Common myeloid progenitor, CD34-positive (primary cell): ENCODE measurements at regions not wholly inside any gene's neighbourhood (a gene's known extent, or its start where the extent isn't known, plus 50 kb on each side); places are given as distances from the start of the nearest gene placed in this dataset.
"Not testable (repeated sequence)": the region's sequence is repeated elsewhere in the genome, so short reads cannot be mapped to it uniquely, and the experiment has no call there.

ENCODE experiments used
- CTCF ChIA-PET: fragments of 350-600 bp; sonication (Branson Sonifier 250); formaldehyde crosslinking; loops from one replicate; lab custom pipeline; 2021; ENCODE audit warnings: antibody characterized with exemption; lab: Charles Lee
- POLR2A ChIA-PET: fragments of 350-600 bp; sonication (Branson Sonifier 250); formaldehyde crosslinking; loops from one replicate; lab custom pipeline; 2021; ENCODE audit warnings: antibody characterized with exemption; lab: Charles Lee
- DNase-seq, 3 donors: peaks; one replicate each; pipeline versions ENCODE4 v3.0.0 to v3.0.0-alpha.2; 2013
- H3K27ac ChIP-seq, 2 experiments: 1 replicate in 1 of 2; 2 replicates in 1 of 2; pipeline ENCODE4 v1.7.0; 2013; ENCODE audit warnings: inconsistent platforms in 2 of 2, low read length in 2 of 2, mild to moderate bottlenecking in 2 of 2, low read depth in 1 of 2, moderate library complexity in 1 of 2; ENCODE audit not compliant: severe bottlenecking in 2 of 2, insufficient read depth in 1 of 2, poor library complexity in 1 of 2
- H3K27me3 ChIP-seq, 5 experiments: replicated peaks in 2 of 5; 1 replicate in 3 of 5; 2 replicates in 2 of 5; pipeline versions ENCODE4 v1.6.1 to v1.7.0; 2013; ENCODE audit warnings: low read length in 4 of 5, mild to moderate bottlenecking in 2 of 5, moderate library complexity in 2 of 5, inconsistent platforms in 1 of 5; ENCODE audit not compliant: insufficient read depth in 5 of 5, control insufficient read depth in 4 of 5
- H3K36me3 ChIP-seq, 4 experiments: 1 replicate in 2 of 4; 2 replicates in 2 of 4; pipeline versions ENCODE4 v1.6.1 to v1.7.0; 2013; ENCODE audit warnings: low read length in 3 of 4, control low read depth in 1 of 4, mild to moderate bottlenecking in 1 of 4; ENCODE audit not compliant: control insufficient read depth in 4 of 4, insufficient read depth in 4 of 4
- H3K4me1 ChIP-seq, 4 experiments: 1 replicate in 3 of 4; 2 replicates in 1 of 4; pipeline versions ENCODE4 v1.6.1 to v1.7.1; 2013; ENCODE audit warnings: low read length in 3 of 4, mild to moderate bottlenecking in 3 of 4, control low read depth in 1 of 4, inconsistent platforms in 1 of 4, moderate library complexity in 1 of 4; ENCODE audit not compliant: control insufficient read depth in 4 of 4, insufficient read depth in 4 of 4; ENCODE audit errors: control extremely low read depth in 1 of 4
- H3K4me3 ChIP-seq, 7 experiments: 1 replicate in 4 of 7; 2 replicates in 3 of 7; pipeline versions ENCODE4 v1.5.1 to v1.7.0; 2013; ENCODE audit warnings: mild to moderate bottlenecking in 7 of 7, low read length in 6 of 7, moderate library complexity in 6 of 7, inconsistent platforms in 2 of 7, low read depth in 2 of 7, control low read depth in 1 of 7; ENCODE audit not compliant: insufficient read depth in 4 of 7, control insufficient read depth in 1 of 7; ENCODE audit errors: extremely low read depth in 1 of 7
- H3K9me3 ChIP-seq, 5 experiments: 1 replicate in 4 of 5; 2 replicates in 1 of 5; pipeline versions ENCODE4 v1.6.1 to v1.7.1; 2013; ENCODE audit warnings: low read length in 4 of 5, mild to moderate bottlenecking in 2 of 5, inconsistent platforms in 1 of 5, low read depth in 1 of 5, moderate library complexity in 1 of 5; ENCODE audit not compliant: control insufficient read depth in 4 of 5, insufficient read depth in 2 of 5; ENCODE audit errors: control extremely low read depth in 1 of 5
- WGBS: methylation state at CpG from one replicate; pipeline ENCODE4 v1.1.5; 2013; ENCODE audit not compliant: insufficient coverage; 5-methylcytosine and 5-hydroxymethylcytosine counted together

DNA sequence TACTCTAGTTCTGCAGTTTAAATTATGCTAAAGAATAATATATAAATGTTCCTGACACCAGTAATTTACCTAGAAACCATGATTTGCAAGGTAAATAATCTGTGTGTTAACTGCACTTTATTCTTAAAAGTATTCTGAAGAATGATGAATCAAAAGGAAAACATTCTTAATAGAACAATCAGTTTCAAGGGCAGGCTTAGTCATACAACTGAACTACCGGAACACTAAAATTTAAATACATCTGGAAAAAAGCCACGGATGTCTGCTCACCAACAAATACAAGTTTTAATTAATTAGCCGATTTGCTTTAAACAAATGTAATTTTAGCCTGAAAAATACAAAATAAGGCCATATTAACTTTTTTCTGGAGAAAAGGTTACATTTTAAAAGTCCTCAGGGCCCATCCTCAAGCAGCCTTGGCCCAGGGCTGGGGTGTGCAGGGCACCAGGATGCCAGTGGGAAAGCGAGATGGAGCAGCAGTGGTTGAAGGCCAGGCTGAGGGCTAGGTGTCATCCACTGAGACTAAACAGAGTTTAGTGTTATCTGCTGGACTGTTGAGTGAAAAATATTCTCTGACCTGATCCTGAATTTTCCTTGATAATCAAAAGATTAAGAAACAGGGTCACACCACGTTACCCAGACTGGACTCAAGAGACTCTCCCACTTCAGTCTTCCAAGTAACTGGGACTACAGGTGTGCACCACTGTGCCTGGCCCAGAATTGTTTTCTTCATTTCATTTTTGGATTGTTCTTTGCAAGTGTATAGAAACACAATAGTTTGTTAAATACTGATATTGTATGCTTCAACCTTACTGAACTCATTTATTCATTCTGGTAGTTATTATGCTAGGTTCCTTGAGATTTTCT, 88.2 kb upstream of the DST start:
- Histone ChIP-seq H3K27me3 (no peaks in the 10 kb centered on the region), H3K4me1 (peaks cover 0 to 2% (median 0%) of the 10 kb centered on the region in 4 experiments), H3K4me3 (no peak overlapping the region), H3K27ac (no peak overlapping the region), H3K36me3 (peaks cover 0 to 2% (median 0%) of the 10 kb centered on the region in 4 experiments), H3K9me3 (no peaks in the 10 kb centered on the region)
- CTCF ChIA-PET: interaction anchor here (1.7 kb wide), 1 partner anchor 14 kb away, joined by 4 read pairs; no protein-coding TSS in a partner anchor
- no peak for DNase-seq
- POLR2A ChIA-PET: interaction anchor here (0.6 kb wide), 1 partner anchor 312 kb away, joined by 4 read pairs; no protein-coding TSS in a partner anchor
- 100% methylated on average over 5 of the region's 5 CpGs for WGBS

DNA sequence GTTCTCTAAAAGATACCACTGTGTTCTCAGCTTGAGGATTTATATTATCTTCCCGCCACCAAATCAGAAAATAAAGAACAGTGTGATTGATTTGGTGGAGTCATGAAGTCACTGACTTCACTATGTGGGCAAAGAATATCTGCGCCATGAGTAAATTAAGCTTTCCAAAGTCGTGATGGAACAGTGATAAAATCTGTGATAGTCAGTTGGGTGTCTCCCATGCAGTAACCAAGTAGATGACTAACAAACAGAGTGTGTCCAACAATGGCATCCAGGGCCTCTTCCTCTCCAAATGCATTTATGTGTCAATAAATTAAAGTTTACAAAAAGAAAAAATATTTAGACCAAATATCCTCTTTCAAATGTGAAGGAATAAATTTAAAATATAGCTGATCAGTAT, 87.0 kb upstream of the DST start:
- H3K36me3 ChIP-seq: peaks cover 0 to 2% (median 0%) of the 10 kb centered on the region in 4 experiments
- H3K4me3 ChIP-seq: no peak overlapping the region
- POLR2A ChIA-PET: no interaction called here
- peaks cover 0 to 2% (median 0%) of the 10 kb centered on the region in 4 experiments for H3K4me1 ChIP-seq
- CTCF ChIA-PET: interaction anchor here (0.6 to 1.7 kb wide), 5 partner anchors 13 to 122 kb away, joined by 3 to 6 read pairs (median 3); no protein-coding TSS in a partner anchor
- no peaks in the 10 kb centered on the region for H3K9me3 ChIP-seq
- no peak overlapping the region for H3K27ac ChIP-seq
- no peaks in the 10 kb centered on the region for H3K27me3 ChIP-seq
- WGBS: 70% methylated on average over 2 of the region's 3 CpGs
- DNase-seq: peak in 2 of 3 donors; percentile 39 to 49

DNA sequence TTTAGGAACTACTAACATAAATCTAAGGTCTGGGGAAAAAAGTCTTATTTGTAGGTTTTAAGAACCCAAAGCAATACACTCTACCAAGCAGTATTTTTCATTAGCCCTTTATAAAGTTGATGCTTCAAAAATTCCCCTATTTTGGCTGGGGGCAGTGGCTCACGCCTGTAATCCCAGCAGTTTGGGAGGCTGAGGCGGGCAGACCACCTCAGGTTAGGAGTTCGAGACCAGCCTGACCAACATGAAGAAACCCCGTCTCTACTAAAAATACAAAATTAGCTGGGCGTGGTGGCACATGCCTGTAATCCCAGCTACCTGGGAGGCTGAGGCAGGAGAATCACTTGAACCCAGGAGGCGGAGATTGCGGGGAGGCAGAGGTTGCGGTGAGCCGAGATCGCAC, 86.5 kb upstream of the DST start:
- H3K4me1 ChIP-seq, DNase-seq, H3K27me3 ChIP-seq, H3K36me3 ChIP-seq, H3K9me3 ChIP-seq, H3K27ac ChIP-seq, H3K4me3 ChIP-seq, POLR2A ChIA-PET: not testable (repeated sequence)
- CTCF ChIA-PET: interaction anchor here (1.3 to 1.7 kb wide), 3 partner anchors 12 to 122 kb away, joined by 3 to 6 read pairs (median 4); no protein-coding TSS in a partner anchor
- 100% methylated on average over 4 of the region's 10 CpGs for WGBS

DNA sequence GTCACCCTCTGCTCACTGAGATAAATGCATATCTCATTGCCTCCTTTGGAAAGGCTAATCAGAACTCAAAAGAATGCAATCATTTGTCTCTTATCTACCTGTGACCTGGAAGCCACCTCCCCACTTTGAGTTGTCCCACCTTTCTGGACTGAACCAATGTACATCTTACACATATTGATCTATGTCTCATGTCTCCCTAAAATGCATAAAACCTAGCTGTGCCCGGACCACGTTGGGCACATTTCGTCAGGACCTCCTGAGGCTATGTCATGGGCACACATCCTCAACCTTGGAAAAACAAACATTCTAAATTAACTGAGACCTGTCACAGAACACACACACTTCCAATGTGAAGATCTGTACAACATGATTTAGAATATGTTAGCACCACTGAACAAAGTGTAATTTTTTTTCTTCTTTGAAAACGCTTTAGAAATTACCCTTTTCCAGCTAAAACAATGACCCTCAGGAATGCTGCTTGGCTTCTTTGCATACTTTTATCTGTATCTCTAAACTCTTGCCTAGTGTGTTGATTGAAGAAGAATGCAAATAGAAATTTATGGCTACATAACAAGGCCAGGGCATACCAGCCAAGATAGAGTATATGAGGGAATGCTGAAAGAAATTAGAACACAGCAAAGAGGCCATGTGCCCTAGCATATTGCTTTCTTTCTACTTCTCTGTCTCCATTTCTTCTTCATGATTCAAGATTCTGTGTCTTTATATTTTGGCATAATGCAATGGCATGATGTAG, 84.6 kb upstream of the DST start:
- WGBS: 100% methylated on average over 3 of the region's 4 CpGs
- Histone ChIP-seq H3K27ac (no peak overlapping the region), H3K9me3 (no peaks in the 10 kb centered on the region), H3K36me3 (no peaks in the 10 kb centered on the region), H3K4me1 (peaks cover 0 to 2% (median 0%) of the 10 kb centered on the region in 4 experiments), H3K4me3 (no peak overlapping the region), H3K27me3 (no peaks in the 10 kb centered on the region)
- ChIA-PET CTCF (interaction anchor here (0.6 to 1.8 kb wide), 6 partner anchors 17 to 67 kb away, joined by 3 to 4 read pairs (median 4); no protein-coding TSS in a partner anchor), POLR2A (no interaction called here)
- no peak for DNase-seq

DNA sequence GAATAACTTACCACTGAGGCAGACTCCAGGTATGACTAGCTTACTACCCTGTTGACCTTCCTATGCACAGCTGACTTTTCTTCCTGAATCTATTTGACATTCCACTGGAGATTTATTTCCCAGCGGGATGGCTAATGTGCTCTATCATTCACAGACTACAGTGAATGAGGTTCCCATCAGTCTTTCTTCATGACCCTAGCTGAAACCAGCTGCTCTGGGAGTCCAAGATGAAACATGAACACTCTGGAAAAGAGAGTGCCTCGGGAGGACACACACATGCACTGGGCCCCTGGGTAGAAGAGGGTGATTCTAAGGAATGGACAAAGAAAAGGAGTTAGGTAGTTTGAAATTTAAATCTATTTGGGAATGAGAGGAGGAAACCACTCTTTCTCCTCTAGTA, 82.6 kb upstream of the DST start:
- Histone ChIP-seq H3K9me3 (no peaks in the 10 kb centered on the region), H3K4me3 (no peak overlapping the region)

DNA sequence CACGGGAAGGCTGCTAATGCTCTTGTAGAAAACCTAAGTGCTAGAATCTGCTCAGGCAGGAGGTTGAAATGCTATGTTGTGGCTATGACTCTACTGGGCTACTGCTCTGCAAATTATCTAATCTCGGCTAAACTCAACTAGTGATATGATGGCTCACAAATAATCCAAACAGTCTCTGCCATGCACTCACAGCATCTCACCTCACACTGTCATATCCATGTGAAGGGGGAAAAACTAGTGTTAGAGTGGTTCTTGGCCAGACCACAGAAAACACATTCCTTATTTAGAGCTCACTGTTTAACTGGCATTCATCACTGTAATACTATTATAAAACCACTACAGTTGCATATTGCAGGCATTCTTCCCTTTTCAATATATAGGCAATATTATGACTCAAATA, 81.8 kb upstream of the DST start:
- ChIA-PET POLR2A (interaction anchor here (0.6 kb wide), 1 partner anchor 15 kb away, joined by 3 read pairs; no protein-coding TSS in a partner anchor), CTCF (interaction anchor here (0.6 to 1.0 kb wide), 3 partner anchors 15 to 89 kb away, joined by 3 to 4 read pairs (median 3); no protein-coding TSS in a partner anchor)
- H3K4me1 ChIP-seq: no peaks in the 10 kb centered on the region
- H3K9me3 ChIP-seq: no peaks in the 10 kb centered on the region
- H3K4me3 ChIP-seq: no peak overlapping the region
- no peaks in the 10 kb centered on the region for H3K27me3 ChIP-seq
- DNase-seq: no peak
- WGBS: 92% methylated on average over 2 of the region's 2 CpGs
- no peaks in the 10 kb centered on the region for H3K36me3 ChIP-seq
- H3K27ac ChIP-seq: no peak overlapping the region

More for the DNA sequence above, 82.6 kb upstream of the DST start:
- no peaks in the 10 kb centered on the region for H3K36me3 ChIP-seq
- WGBS: 100% methylated on average over 1 of the region's 2 CpGs
- ChIA-PET CTCF (interaction anchor here (0.6 to 1.4 kb wide), 4 partner anchors 10 to 38 kb away, joined by 3 to 4 read pairs (median 4); no protein-coding TSS in a partner anchor), POLR2A (interaction anchor here (0.6 kb wide), 1 partner anchor 15 kb away, joined by 3 read pairs; no protein-coding TSS in a partner anchor)
- peaks cover 0 to 2% (median 0%) of the 10 kb centered on the region in 4 experiments for H3K4me1 ChIP-seq
- no peak for DNase-seq
- H3K27me3 ChIP-seq: no peaks in the 10 kb centered on the region
- H3K27ac ChIP-seq: no peak overlapping the region
